ENCODE measurements at regions not wholly inside any gene's neighbourhood (a gene's known extent, or its start where the extent isn't known, plus 50 kb on each side); places are given as distances from the start of the nearest gene placed in this dataset.

- TF ChIP-seq CTCF (IDR thresholded peaks at IDR 0.05), result no peak
- no peak for TF ChIP-seq EZH2 (IDR thresholded peaks at IDR 0.05; ENCODE audit: borderline replicate concordance, insufficient read depth, low read depth, low read length, poor library complexity, severe bottlenecking)
These were observed 104.9 kb downstream of the PCDH18 start for GRCh38 chr4:137427411-137427810.
